H1 (cell line): ENCODE measurements at regions not wholly inside any gene's neighbourhood (a gene's known extent, or its start where the extent isn't known, plus 50 kb on each side); places are given as distances from the start of the nearest gene placed in this dataset.

Experiments used
- CTCF ChIA-PET: fragments of 300-600 bp; sonication (Branson Sonifier 250); formaldehyde crosslinking; loops from one replicate; lab custom pipeline; 2021; ENCODE audit not compliant: partially characterized antibody; lab: Charles Lee
- POLR2A ChIA-PET: fragments of 300-600 bp; sonication (Branson Sonifier 250); formaldehyde crosslinking; loops from one replicate; lab custom pipeline; 2021; ENCODE audit warnings: inconsistent platforms; ENCODE audit not compliant: partially characterized antibody; lab: Charles Lee
- DNase-seq, 2 experiments: peaks; one replicate each; pipeline versions ENCODE4 v3.0.0 to v3.0.0-alpha.2; 2010 to 2022; ENCODE audit warnings: low spot score in 2 of 2, low read depth in 1 of 2, mixed read lengths in 1 of 2
- FAIRE-seq: peaks from 2 replicates; lab custom pipeline; 2011; peaks lifted over from hg19 to GRCh38; lab: Jason Lieb, UNC
- H2AFZ ChIP-seq: 2 replicates; pipeline ENCODE4 v1.8.1; 2012; ENCODE audit warnings: low read length, inconsistent platforms
- H2AK5ac ChIP-seq: 2 replicates; pipeline ENCODE4 v1.6.1; 2013; ENCODE audit warnings: low read depth, low read length
- H2BK120ac ChIP-seq: replicated peaks from 2 replicates; pipeline ENCODE3; 2013; ENCODE audit warnings: low read depth, low read length, inconsistent platforms
- H2BK12ac ChIP-seq: 2 replicates; pipeline ENCODE4 v1.6.1; 2013; ENCODE audit warnings: low read depth, low read length
- H2BK15ac ChIP-seq: 2 replicates; pipeline ENCODE4 v1.6.1; 2013; ENCODE audit warnings: low read length
- H2BK20ac ChIP-seq: 2 replicates; pipeline ENCODE4 v1.6.1; 2013; ENCODE audit warnings: low read length
- H2BK5ac ChIP-seq: 2 replicates; pipeline ENCODE4 v1.6.1; 2013; ENCODE audit warnings: low read depth, low read length
- H3K14ac ChIP-seq: 2 replicates; pipeline ENCODE4 v1.6.1; 2013; ENCODE audit warnings: inconsistent platforms; ENCODE audit not compliant: insufficient read length
- H3K18ac ChIP-seq: 2 replicates; pipeline ENCODE4 v1.6.1; 2013; ENCODE audit warnings: low read length; ENCODE audit errors: extremely low read depth
- H3K23ac ChIP-seq: 2 replicates; pipeline ENCODE4 v1.6.1; 2013; ENCODE audit warnings: inconsistent platforms; ENCODE audit not compliant: insufficient read length
- H3K23me2 ChIP-seq: 2 replicates; pipeline ENCODE4 v1.6.1; 2013; ENCODE audit warnings: low read depth, low read length
- H3K27ac ChIP-seq: 2 replicates; pipeline ENCODE4 v1.6.1; 2011; ENCODE audit warnings: low read depth, low read length, inconsistent platforms
- H3K27me3 ChIP-seq, 4 experiments: replicated peaks in 1 of 4; 1 replicate in 1 of 4; 2 replicates in 3 of 4; pipeline versions ENCODE4 v1.6.1 to v1.8.1; 2011 to 2013; ENCODE audit warnings: low read length in 3 of 4, mild to moderate bottlenecking in 3 of 4, inconsistent platforms in 2 of 4, mixed read lengths in 2 of 4, moderate library complexity in 1 of 4; ENCODE audit not compliant: control insufficient read depth in 3 of 4, insufficient read depth in 3 of 4; ENCODE audit errors: extremely low read depth in 1 of 4
- H3K36me3 ChIP-seq, 4 experiments: 2 replicates each; pipeline versions ENCODE4 v1.6.1 to v1.8.1; 2011 to 2013; ENCODE audit warnings: mild to moderate bottlenecking in 4 of 4, low read length in 3 of 4, moderate library complexity in 2 of 4, control low read depth in 1 of 4, inconsistent platforms in 1 of 4; ENCODE audit not compliant: insufficient read depth in 4 of 4, control insufficient read depth in 2 of 4
- H3K4ac ChIP-seq: replicated peaks from 2 replicates; pipeline ENCODE3; 2013; ENCODE audit warnings: low read length, low read depth, mixed read lengths, inconsistent platforms; ENCODE audit not compliant: insufficient read length
- H3K4me1 ChIP-seq, 4 experiments: replicated peaks in 1 of 4; 1 replicate in 1 of 4; 2 replicates in 3 of 4; pipeline versions ENCODE4 v1.6.1 to v1.8.1; 2011 to 2013; ENCODE audit warnings: low read length in 3 of 4, inconsistent platforms in 2 of 4, mixed read lengths in 1 of 4; ENCODE audit not compliant: insufficient read depth in 4 of 4, control insufficient read depth in 3 of 4
- H3K4me2 ChIP-seq, 2 experiments: 2 replicates each; pipeline versions ENCODE4 v1.6.1 to v1.8.1; 2011 to 2013; ENCODE audit warnings: low read depth in 2 of 2, low read length in 2 of 2, control low read depth in 1 of 2, inconsistent platforms in 1 of 2, mild to moderate bottlenecking in 1 of 2; ENCODE audit not compliant: insufficient read depth in 1 of 2
- H3K4me3 ChIP-seq, 4 experiments: fragments of 200-600, 300-600 bp in 1 of 4; sonication (generic), shearing (Covaris generic), sonication (Bioruptor Twin) in 1 of 4; 2 replicates each; pipeline versions ENCODE4 v1.5.1 to v1.8.1; 2011 to 2016; ENCODE audit warnings: low read length in 4 of 4, low read depth in 3 of 4, control low read depth in 2 of 4, inconsistent platforms in 2 of 4, mild to moderate bottlenecking in 2 of 4, mixed read lengths in 1 of 4, moderate library complexity in 1 of 4; ENCODE audit not compliant: insufficient read depth in 2 of 4; ENCODE audit errors: extremely low read depth in 1 of 4
- H3K56ac ChIP-seq: replicated peaks from 2 replicates; pipeline ENCODE3; 2013; ENCODE audit warnings: low read depth, mild to moderate bottlenecking, mixed read lengths, low read length, inconsistent platforms; ENCODE audit not compliant: insufficient read length
- H3K79me1 ChIP-seq: 2 replicates; pipeline ENCODE4 v1.6.1; 2013; ENCODE audit warnings: low read depth, low read length, control low read depth
- H3K79me2 ChIP-seq, 2 experiments: 2 replicates each; pipeline versions ENCODE4 v1.6.1 to v1.8.1; 2012 to 2013; ENCODE audit warnings: low read length in 2 of 2, mild to moderate bottlenecking in 2 of 2, inconsistent platforms in 1 of 2; ENCODE audit not compliant: insufficient read depth in 2 of 2, control insufficient read depth in 1 of 2
- H3K9ac ChIP-seq, 4 experiments: replicated peaks in 1 of 4; 1 replicate in 1 of 4; 2 replicates in 3 of 4; pipeline versions ENCODE4 v1.6.1 to v1.8.1; 2011 to 2013; ENCODE audit warnings: low read depth in 3 of 4, low read length in 3 of 4, control low read depth in 2 of 4, mild to moderate bottlenecking in 2 of 4, moderate library complexity in 2 of 4, inconsistent platforms in 1 of 4; ENCODE audit errors: extremely low read depth in 1 of 4
- H3K9me3 ChIP-seq, 2 experiments: 2 replicates each; pipeline versions ENCODE4 v1.6.1 to v1.8.1; 2012 to 2013; ENCODE audit warnings: mild to moderate bottlenecking in 2 of 2, moderate library complexity in 2 of 2, control low read depth in 1 of 2, inconsistent platforms in 1 of 2, low read depth in 1 of 2, low read length in 1 of 2, mixed read lengths in 1 of 2; ENCODE audit not compliant: insufficient read depth in 2 of 2
- H4K20me1 ChIP-seq, 2 experiments: replicated peaks in 1 of 2; 2 replicates each; pipeline versions ENCODE3 to v1.8.1; 2011 to 2013; ENCODE audit warnings: inconsistent platforms in 2 of 2, low read length in 2 of 2, mild to moderate bottlenecking in 1 of 2; ENCODE audit not compliant: insufficient read depth in 2 of 2, control insufficient read depth in 1 of 2
- H4K5ac ChIP-seq: 2 replicates; pipeline ENCODE4 v1.6.1; 2013; ENCODE audit warnings: low read length, low read depth, mixed read lengths, inconsistent platforms; ENCODE audit not compliant: insufficient read length
- H4K8ac ChIP-seq: 2 replicates; pipeline ENCODE4 v1.8.0; 2013; ENCODE audit warnings: mild to moderate bottlenecking, moderate library complexity, low read length, inconsistent platforms; ENCODE audit not compliant: insufficient read depth; ENCODE audit errors: extremely low read depth
- H4K91ac ChIP-seq: replicated peaks from 2 replicates; pipeline ENCODE3; 2013; ENCODE audit warnings: low read length, mixed read lengths, inconsistent platforms; ENCODE audit not compliant: insufficient read length
- CHD2 ChIP-seq: IDR thresholded peaks from 2 replicates; pipeline ENCODE4 v1.6.1; 2012; ENCODE audit warnings: low read length, improper control_type of control experiment
- CTBP2 ChIP-seq: IDR thresholded peaks from 2 replicates; pipeline ENCODE4 v1.7.0; 2011; ENCODE audit warnings: borderline replicate concordance, mild to moderate bottlenecking, moderate library complexity, mixed read lengths, low read length; ENCODE audit not compliant: insufficient read depth, insufficient read length
- JUN ChIP-seq: IDR thresholded peaks from 2 replicates; pipeline ENCODE4 v1.6.1; 2011; ENCODE audit warnings: low read depth, mild to moderate bottlenecking, improper control_type of control experiment, low read length
- JUND ChIP-seq: IDR thresholded peaks from 2 replicates; pipeline ENCODE4 v1.6.1; 2011; ENCODE audit warnings: mild to moderate bottlenecking, improper control_type of control experiment, low read length
- RXRA ChIP-seq: IDR thresholded peaks from 2 replicates; pipeline ENCODE4 v1.6.1; 2011; ENCODE audit warnings: low read depth, mild to moderate bottlenecking, low read length, moderate library complexity; ENCODE audit not compliant: insufficient read depth
- SP4 ChIP-seq: IDR thresholded peaks from 2 replicates; pipeline ENCODE4 v1.6.1; 2012; ENCODE audit warnings: low read length, inconsistent platforms
- SUZ12 ChIP-seq: fragments of 200-600 bp; sonication (generic); IDR thresholded peaks from 2 replicates; pipeline ENCODE4 v1.6.1; 2012; ENCODE audit warnings: mild to moderate bottlenecking, inconsistent platforms, low read length, moderate library complexity, mixed read lengths
- TCF12 ChIP-seq: IDR thresholded peaks from 2 replicates; pipeline ENCODE4 v1.6.1; 2011; ENCODE audit warnings: low read depth, mild to moderate bottlenecking, low read length
- YY1 ChIP-seq: IDR thresholded peaks from 2 replicates; pipeline ENCODE4 v1.6.1; 2011; ENCODE audit warnings: low read depth, mild to moderate bottlenecking, low read length
- ZNF274 ChIP-seq: IDR thresholded peaks from 2 replicates; pipeline ENCODE4 v1.7.0; 2012; ENCODE audit warnings: low read length, borderline replicate concordance; ENCODE audit errors: extremely low read depth
- WGBS, 2 experiments: shearing (Covaris generic) in 1 of 2; methylation state at CpG; one replicate each; pipeline versions ENCODE4 v1.1.6 to v1.1.7; 2013 to 2015; ENCODE audit warnings: low lambda C conversion rate in 2 of 2, mixed read lengths in 2 of 2, inconsistent platforms in 1 of 2, low coverage in 1 of 2, missing lambda C conversion rate in 1 of 2; ENCODE audit not compliant: insufficient replicate concordance in 2 of 2, insufficient coverage in 1 of 2, insufficient read length in 1 of 2; ENCODE audit errors: extremely low coverage in 1 of 2, missing lambda C conversion rate in 1 of 2; 5-methylcytosine and 5-hydroxymethylcytosine counted together
- TF ChIP-seq, protein P1 (sequence below): IDR thresholded peaks from 2 replicates; pipeline ENCODE4 v1.6.1; 2011; ENCODE audit warnings: low read length, improper control_type of control experiment
- TF ChIP-seq, protein P2 (sequence below), 3 experiments: IDR thresholded peaks; 1 replicate in 2 of 3; 2 replicates in 1 of 3; pipeline versions ENCODE4 v1.5.1 to v1.6.1; 2011; ENCODE audit warnings: low read length in 3 of 3, mild to moderate bottlenecking in 3 of 3, inconsistent platforms in 2 of 3, low read depth in 1 of 3, moderate library complexity in 1 of 3; ENCODE audit not compliant: insufficient read depth in 1 of 3; ENCODE audit errors: control extremely low read depth in 1 of 3

DNA sequence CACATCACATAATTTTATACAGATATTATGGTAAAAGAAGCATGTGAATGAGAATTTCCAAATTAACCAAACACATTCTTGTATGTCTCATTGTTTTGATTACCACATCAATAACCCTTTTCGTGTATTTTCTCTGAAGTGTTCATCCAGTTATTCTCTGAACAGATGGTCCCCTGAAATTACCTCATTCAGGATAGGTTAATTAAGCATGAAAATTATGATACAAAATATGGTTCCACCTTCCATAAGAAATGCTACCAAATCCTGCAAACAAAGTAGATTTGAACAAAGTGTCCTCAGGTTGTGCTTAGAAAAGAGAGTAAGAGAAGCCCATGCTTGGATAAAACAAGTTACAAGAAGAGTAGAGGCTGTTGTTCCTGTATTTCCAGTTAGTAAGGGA, 83.1 kb upstream of the LMNB1 start:
- H3K9ac ChIP-seq = no peak overlapping the region
- ChIA-PET POLR2A (no interaction called here), CTCF (no interaction called here)
- no peak overlapping the region for H3K18ac ChIP-seq
- H3K27me3 ChIP-seq = no peaks in the 10 kb centered on the region
- H3K14ac ChIP-seq = no peak overlapping the region
- H3K9me3 ChIP-seq = no peaks in the 10 kb centered on the region
- DNase-seq (no peak), FAIRE-seq (no peak)
- H2BK120ac ChIP-seq = no peak overlapping the region
- no peaks in the 10 kb centered on the region for H3K79me1 ChIP-seq
- no peak overlapping the region for H3K27ac ChIP-seq
- H3K4ac ChIP-seq = no peak overlapping the region
- no peak overlapping the region for H2BK15ac ChIP-seq
- no peaks in the 10 kb centered on the region for H3K79me2 ChIP-seq
- H4K5ac ChIP-seq = no peak overlapping the region
- WGBS, 2 experiments = 97% methylated on average over 1 of the region's 1 CpG; no CpG with 5 or more reads in 1 of the 2 experiments
- H4K20me1 ChIP-seq = no peaks in the 10 kb centered on the region
- H2BK20ac ChIP-seq = no peak overlapping the region
- no peak overlapping the region for H2AFZ ChIP-seq
- no peak overlapping the region for H4K91ac ChIP-seq
- H2BK12ac ChIP-seq = no peak overlapping the region
- H3K23ac ChIP-seq = no peak overlapping the region
- H2AK5ac ChIP-seq = no peak overlapping the region
- no peaks in the 10 kb centered on the region for H3K4me1 ChIP-seq
- H3K36me3 ChIP-seq = no peaks in the 10 kb centered on the region
- no peak overlapping the region for H3K4me2 ChIP-seq
- H3K23me2 ChIP-seq = no peaks in the 10 kb centered on the region
- no peak overlapping the region for H2BK5ac ChIP-seq
- no peak overlapping the region for H3K56ac ChIP-seq
- H3K4me3 ChIP-seq = no peak overlapping the region
- H4K8ac ChIP-seq = no peak overlapping the region
- TF ChIP-seq, protein P1, sequence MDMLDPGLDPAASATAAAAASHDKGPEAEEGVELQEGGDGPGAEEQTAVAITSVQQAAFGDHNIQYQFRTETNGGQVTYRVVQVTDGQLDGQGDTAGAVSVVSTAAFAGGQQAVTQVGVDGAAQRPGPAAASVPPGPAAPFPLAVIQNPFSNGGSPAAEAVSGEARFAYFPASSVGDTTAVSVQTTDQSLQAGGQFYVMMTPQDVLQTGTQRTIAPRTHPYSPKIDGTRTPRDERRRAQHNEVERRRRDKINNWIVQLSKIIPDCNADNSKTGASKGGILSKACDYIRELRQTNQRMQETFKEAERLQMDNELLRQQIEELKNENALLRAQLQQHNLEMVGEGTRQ = no peak
- TF ChIP-seq CHD2 (no peak), ZNF274 (no peak), SP4 (no peak), RXRA (no peak), SUZ12 (no peak), JUND (no peak), TCF12 (no peak), CTBP2 (no peak), YY1 (no peak), JUN (no peak)
- TF ChIP-seq, protein P2, sequence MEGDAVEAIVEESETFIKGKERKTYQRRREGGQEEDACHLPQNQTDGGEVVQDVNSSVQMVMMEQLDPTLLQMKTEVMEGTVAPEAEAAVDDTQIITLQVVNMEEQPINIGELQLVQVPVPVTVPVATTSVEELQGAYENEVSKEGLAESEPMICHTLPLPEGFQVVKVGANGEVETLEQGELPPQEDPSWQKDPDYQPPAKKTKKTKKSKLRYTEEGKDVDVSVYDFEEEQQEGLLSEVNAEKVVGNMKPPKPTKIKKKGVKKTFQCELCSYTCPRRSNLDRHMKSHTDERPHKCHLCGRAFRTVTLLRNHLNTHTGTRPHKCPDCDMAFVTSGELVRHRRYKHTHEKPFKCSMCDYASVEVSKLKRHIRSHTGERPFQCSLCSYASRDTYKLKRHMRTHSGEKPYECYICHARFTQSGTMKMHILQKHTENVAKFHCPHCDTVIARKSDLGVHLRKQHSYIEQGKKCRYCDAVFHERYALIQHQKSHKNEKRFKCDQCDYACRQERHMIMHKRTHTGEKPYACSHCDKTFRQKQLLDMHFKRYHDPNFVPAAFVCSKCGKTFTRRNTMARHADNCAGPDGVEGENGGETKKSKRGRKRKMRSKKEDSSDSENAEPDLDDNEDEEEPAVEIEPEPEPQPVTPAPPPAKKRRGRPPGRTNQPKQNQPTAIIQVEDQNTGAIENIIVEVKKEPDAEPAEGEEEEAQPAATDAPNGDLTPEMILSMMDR (IDR thresholded peaks at IDR 0.05; ENCODE audit: control extremely low read depth in 1 of 3, insufficient read depth in 1 of 3, low read depth in 1 of 3, low read length in 3 of 3) = no peak
